Psoas muscle (tissue), 7 donors: ENCODE measurements at regions not wholly inside any gene's neighbourhood (a gene's known extent, or its start where the extent isn't known, plus 50 kb on each side); places are given as distances from the start of the nearest gene placed in this dataset.

Experiments used
- ATAC-seq, 4 donors: fragments of 200-7000 bp; cut with Tn5 transposase; one replicate each; pipeline ENCODE4 v1.9.1; 2020; ENCODE audit warnings: moderate library complexity in 3 of 4, mild to moderate bottlenecking in 2 of 4
- DNase-seq, 2 donors: peaks; one replicate each; pipeline ENCODE4 v3.0.0-alpha.2; 2020
- H3K27ac ChIP-seq: fragments of 200-600 bp; one replicate; pipeline ENCODE4 v1.8.0; 2022
- H3K27me3 ChIP-seq, 3 donors: fragments of 200-600 bp in 1 of 3; one replicate each; pipeline versions ENCODE4 v1.6.1 to v1.8.0; 2013 to 2022; ENCODE audit warnings: low read length in 2 of 3, mild to moderate bottlenecking in 2 of 3, moderate library complexity in 1 of 3; ENCODE audit not compliant: insufficient read depth in 3 of 3
- H3K36me3 ChIP-seq, 2 donors: fragments of 200-600 bp in 1 of 2; one replicate each; pipeline versions ENCODE4 v1.6.1 to v1.8.0; 2013 to 2022; ENCODE audit warnings: low read depth in 1 of 2, mild to moderate bottlenecking in 1 of 2, moderate library complexity in 1 of 2; ENCODE audit not compliant: insufficient read depth in 1 of 2
- H3K4me1 ChIP-seq: fragments of 200-600 bp; one replicate; pipeline ENCODE4 v1.8.0; 2022
- H3K4me3 ChIP-seq: fragments of 200-600 bp; one replicate; pipeline ENCODE4 v1.8.0; 2022; ENCODE audit warnings: mild to moderate bottlenecking
- H3K9me3 ChIP-seq: fragments of 200-600 bp; one replicate; pipeline ENCODE4 v1.8.0; 2022
- WGBS, 3 donors: extraction: QIAGEN DNeasy Blood & Tissue Kit; methylation state at CpG; one replicate each; pipeline versions ENCODE4 v1.1.6 to v1.1.7; 2013; 5-methylcytosine and 5-hydroxymethylcytosine counted together
- intact Hi-C, 2 donors: fragments of 100-400 bp; cut with DNase I; formaldehyde crosslinking; loops; one replicate each; pipeline versions ENCODE4 v1.11.0 to v1.14.2; 2022
- TF ChIP-seq, protein P1 (sequence below): fragments of 200-600 bp; IDR thresholded peaks from one replicate; pipeline ENCODE4 v1.8.0; 2022; ENCODE audit warnings: antibody characterized with exemption
- donor health status: healthy with polysubstance abuse.
- donor health status: DM: no; HTN: no; CAD: no; lungs with moderate emphysema.
- donor health status: Bipolar disorder and iron deficiency.
- donor health status: healthy.
- donor health status: DM: yes; HTN: yes; CAD: no.
- donor health status: DM: no; HTN: no; CAD: no.
- donor health status: DM: yes; HTN: yes; CAD: no.

GRCh38 chr2:15760232-15760910, 168.7 kb downstream of the DDX1 start:
- peaks cover 0 to 7% (median 0%) of the 10 kb centered on the region in 3 donors for H3K27me3 ChIP-seq
- WGBS, 3 donors = 62 to 68% (median 66%) methylated on average over 7 of the region's 7 CpGs
- H3K4me3 ChIP-seq = no peak overlapping the region
- intact Hi-C loops = no loop called here
- no peaks in the 10 kb centered on the region for H3K9me3 ChIP-seq
- H3K27ac ChIP-seq = no peak overlapping the region
- H3K4me1 ChIP-seq = no peaks in the 10 kb centered on the region
- TF ChIP-seq, protein P1, sequence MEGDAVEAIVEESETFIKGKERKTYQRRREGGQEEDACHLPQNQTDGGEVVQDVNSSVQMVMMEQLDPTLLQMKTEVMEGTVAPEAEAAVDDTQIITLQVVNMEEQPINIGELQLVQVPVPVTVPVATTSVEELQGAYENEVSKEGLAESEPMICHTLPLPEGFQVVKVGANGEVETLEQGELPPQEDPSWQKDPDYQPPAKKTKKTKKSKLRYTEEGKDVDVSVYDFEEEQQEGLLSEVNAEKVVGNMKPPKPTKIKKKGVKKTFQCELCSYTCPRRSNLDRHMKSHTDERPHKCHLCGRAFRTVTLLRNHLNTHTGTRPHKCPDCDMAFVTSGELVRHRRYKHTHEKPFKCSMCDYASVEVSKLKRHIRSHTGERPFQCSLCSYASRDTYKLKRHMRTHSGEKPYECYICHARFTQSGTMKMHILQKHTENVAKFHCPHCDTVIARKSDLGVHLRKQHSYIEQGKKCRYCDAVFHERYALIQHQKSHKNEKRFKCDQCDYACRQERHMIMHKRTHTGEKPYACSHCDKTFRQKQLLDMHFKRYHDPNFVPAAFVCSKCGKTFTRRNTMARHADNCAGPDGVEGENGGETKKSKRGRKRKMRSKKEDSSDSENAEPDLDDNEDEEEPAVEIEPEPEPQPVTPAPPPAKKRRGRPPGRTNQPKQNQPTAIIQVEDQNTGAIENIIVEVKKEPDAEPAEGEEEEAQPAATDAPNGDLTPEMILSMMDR = no peak
- no peaks in the 10 kb centered on the region for H3K36me3 ChIP-seq
- DNase-seq (no peak), ATAC-seq (no peak)

- Histone ChIP-seq H3K4me3 (no peak overlapping the region), H3K9me3 (no peaks in the 10 kb centered on the region), H3K27me3 (peaks cover 0 to 7% (median 0%) of the 10 kb centered on the region in 3 donors), H3K36me3 (no peaks in the 10 kb centered on the region), H3K27ac (no peak overlapping the region), H3K4me1 (no peaks in the 10 kb centered on the region)
- DNase-seq (no peak), ATAC-seq (no peak)
- intact Hi-C loops = no loop called here
- TF ChIP-seq, protein P1 = no peak
- 74 to 86% (median 85%) methylated on average over 6 of the region's 6 CpGs for WGBS, 3 donors
Observed at GRCh38 chr2:15761056-15761455, 169.4 kb downstream of the DDX1 start.

DNA sequence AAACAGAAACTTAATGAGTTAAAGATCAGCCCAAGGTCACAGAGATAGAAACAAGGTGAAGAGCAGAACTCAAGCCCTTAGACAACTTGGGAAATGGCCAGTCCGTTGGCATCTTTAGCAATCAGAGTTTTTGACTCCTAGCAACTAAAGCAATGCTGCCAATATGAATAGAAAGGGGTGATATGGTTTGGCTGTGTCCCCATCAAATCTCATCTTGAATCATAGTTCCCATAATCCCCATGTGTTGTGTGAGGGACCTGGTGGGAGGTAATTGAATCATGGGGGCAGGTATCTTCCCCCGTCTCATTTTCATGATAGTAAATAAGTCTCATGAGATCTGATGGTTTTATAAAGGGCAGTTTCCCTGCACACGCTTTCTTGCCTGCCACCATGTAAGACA, 170.2 kb downstream of the DDX1 start:
- Histone ChIP-seq H3K36me3 (no peaks in the 10 kb centered on the region), H3K27ac (no peak overlapping the region), H3K9me3 (no peaks in the 10 kb centered on the region), H3K4me1 (no peaks in the 10 kb centered on the region), H3K4me3 (no peak overlapping the region), H3K27me3 (peaks cover 0 to 7% (median 0%) of the 10 kb centered on the region in 3 donors)
- no peak for DNase-seq
- intact Hi-C loops = no loop called here
- no peak for ATAC-seq
- TF ChIP-seq, protein P1 = no peak
- WGBS, 3 donors = 61 to 82% (median 65%) methylated on average over 3 of the region's 3 CpGs

GRCh38 chr2:15762449-15762848, 170.8 kb downstream of the DDX1 start:
- WGBS, 3 donors = 76 to 94% (median 85%) methylated on average over 3 of the region's 3 CpGs
- intact Hi-C loops = no loop called here
- DNase-seq = no peak
- TF ChIP-seq, protein P1 = no peak
- H3K27me3 ChIP-seq = peaks cover 0 to 7% (median 0%) of the 10 kb centered on the region in 3 donors
- H3K9me3 ChIP-seq = no peaks in the 10 kb centered on the region
- H3K27ac ChIP-seq = no peak overlapping the region
- H3K36me3 ChIP-seq = no peaks in the 10 kb centered on the region
- H3K4me1 ChIP-seq = no peaks in the 10 kb centered on the region
- H3K4me3 ChIP-seq = no peak overlapping the region
- no peak for ATAC-seq
